Keratinocyte (primary cell): ENCODE measurements at regions not wholly inside any gene's neighbourhood (a gene's known extent, or its start where the extent isn't known, plus 50 kb on each side); places are given as distances from the start of the nearest gene placed in this dataset.

Experiments used
- CTCF ChIP-seq, 3 experiments: IDR thresholded peaks in 1 of 3; conservative IDR thresholded peaks in 1 of 3; optimal IDR thresholded peaks in 1 of 3; 2 replicates in 2 of 3; 3 replicates in 1 of 3; pipeline versions ENCODE3 to v1.5.1; 2011; ENCODE audit warnings: low read length in 3 of 3, mild to moderate bottlenecking in 3 of 3, moderate library complexity in 2 of 3, control low read depth in 1 of 3, inconsistent platforms in 1 of 3; ENCODE audit not compliant: insufficient read depth in 2 of 3; ENCODE audit errors: extremely low read depth in 1 of 3
- EZH2 ChIP-seq: IDR thresholded peaks from one replicate; pipeline ENCODE4 v1.6.1; 2012; ENCODE audit warnings: inconsistent platforms, mild to moderate bottlenecking, low read length, moderate library complexity

GRCh38 chr6:14758421-14759081, 487.3 kb upstream of the JARID2 start:
- TF ChIP-seq EZH2 (no peak), CTCF (optimal IDR thresholded peaks at IDR 0.05 in 1 of 3, IDR thresholded peaks at IDR 0.05 in 1 of 3, conservative IDR thresholded peaks at IDR 0.05 in 1 of 3; ENCODE audit: extremely low read depth in 1 of 3, insufficient read depth in 2 of 3, low read length in 3 of 3) (no peak)
